ENCODE measurements at regions not wholly inside any gene's neighbourhood (a gene's known extent, or its start where the extent isn't known, plus 50 kb on each side); places are given as distances from the start of the nearest gene placed in this dataset.

DNA sequence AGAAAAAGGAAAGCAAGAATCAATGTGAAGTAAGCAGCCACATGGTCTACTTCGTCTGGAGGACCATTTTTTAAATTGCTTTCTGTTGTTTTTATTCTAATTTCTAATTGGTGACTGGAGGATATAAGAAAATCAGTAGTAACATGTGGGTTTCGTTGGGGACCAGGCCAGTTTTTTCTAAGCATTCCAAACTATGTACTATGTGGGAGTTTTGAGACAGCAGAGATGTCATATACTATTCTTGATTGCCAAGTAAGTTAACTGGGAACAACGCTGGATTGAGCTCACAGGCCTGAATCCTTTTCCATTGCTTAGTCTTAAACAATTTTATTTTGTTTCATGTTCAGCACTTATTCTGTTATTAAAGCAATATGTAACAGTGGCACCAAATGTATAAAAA, 225.7 kb downstream of the TMEM167A start:
- Histone ChIP-seq H2BK12ac (ENCODE audit: low read depth, low read length) (no peak overlapping the region), H3K23me2 (ENCODE audit: low read depth, low read length) (no peaks in the 10 kb centered on the region), H3K56ac (replicated peaks; ENCODE audit: insufficient read length, low read depth, low read length) (no peak overlapping the region), H3K27ac (ENCODE audit: low read depth, low read length) (no peak overlapping the region), H3K9me3 (ENCODE audit: insufficient read depth in 2 of 2, low read depth in 1 of 2, low read length in 1 of 2) (peaks cover 0 to 6% of the 10 kb centered on the region in 2 experiments; a peak in 2 of 4 replicates), H4K20me1 (replicated peaks in 1 of 2; ENCODE audit: control insufficient read depth in 1 of 2, insufficient read depth in 2 of 2, low read length in 2 of 2) (no peaks in the 10 kb centered on the region), H3K4me2 (ENCODE audit: insufficient read depth in 1 of 2, low read depth in 2 of 2, low read length in 2 of 2) (no peak overlapping the region), H3K36me3 (ENCODE audit: control insufficient read depth in 2 of 4, insufficient read depth in 4 of 4, low read length in 3 of 4) (no peaks in the 10 kb centered on the region), H3K9ac (replicated peaks in 1 of 4; ENCODE audit: extremely low read depth in 1 of 4, low read depth in 3 of 4, low read length in 3 of 4) (no peak overlapping the region), H3K4me1 (replicated peaks in 1 of 4; ENCODE audit: control insufficient read depth in 3 of 4, insufficient read depth in 4 of 4, low read length in 3 of 4) (no peaks in the 10 kb centered on the region), H4K5ac (ENCODE audit: insufficient read length, low read depth, low read length) (no peak overlapping the region), H2AK5ac (ENCODE audit: low read depth, low read length) (no peak overlapping the region), H3K79me2 (ENCODE audit: control insufficient read depth in 1 of 2, insufficient read depth in 2 of 2, low read length in 2 of 2) (no peaks in the 10 kb centered on the region), H2BK15ac (ENCODE audit: low read length) (no peak overlapping the region), H3K23ac (ENCODE audit: insufficient read length) (no peak overlapping the region), H3K4ac (replicated peaks; ENCODE audit: insufficient read length, low read depth, low read length) (no peak overlapping the region), H2BK5ac (ENCODE audit: low read depth, low read length) (no peak overlapping the region), H4K8ac (ENCODE audit: extremely low read depth, insufficient read depth, low read length) (no peak overlapping the region), H3K27me3 (replicated peaks in 1 of 4; ENCODE audit: control insufficient read depth in 3 of 4, extremely low read depth in 1 of 4, insufficient read depth in 3 of 4, low read length in 3 of 4) (peaks cover 0 to 1% (median 0%) of the 10 kb centered on the region in 4 experiments; a peak in 1 of 7 replicates), H3K4me3 (ENCODE audit: extremely low read depth in 1 of 4, insufficient read depth in 2 of 4, low read depth in 3 of 4, low read length in 4 of 4) (no peak overlapping the region), H2AFZ (ENCODE audit: low read length) (no peak overlapping the region), H3K79me1 (ENCODE audit: low read depth, low read length) (no peaks in the 10 kb centered on the region), H2BK120ac (replicated peaks; ENCODE audit: low read depth, low read length) (no peak overlapping the region), H3K14ac (ENCODE audit: insufficient read length) (no peak overlapping the region), H3K18ac (ENCODE audit: extremely low read depth, low read length) (no peak overlapping the region), H2BK20ac (ENCODE audit: low read length) (no peak overlapping the region), H4K91ac (replicated peaks; ENCODE audit: insufficient read length, low read length) (no peak overlapping the region)
- CTCF ChIA-PET (ENCODE audit: partially characterized antibody): interaction anchor here (1.5 kb wide), 1 partner anchor 10 kb away, joined by 4 read pairs; no protein-coding TSS in a partner anchor
- no peak for DNase-seq (ENCODE audit: low read depth in 1 of 2, low spot score in 2 of 2)
- WGBS, 2 experiments (ENCODE audit: extremely low coverage in 1 of 2, insufficient coverage in 1 of 2, insufficient read length in 1 of 2, insufficient replicate concordance in 2 of 2, low coverage in 1 of 2, low lambda C conversion rate in 2 of 2, missing lambda C conversion rate in 1 of 2): 85% methylated on average over 3 of the region's 3 CpGs; no CpG with 5 or more reads in 1 of the 2 experiments
- no peak for FAIRE-seq
- POLR2A ChIA-PET (ENCODE audit: partially characterized antibody): no interaction called here
- TF ChIP-seq CHD2 (IDR thresholded peaks at IDR 0.05; ENCODE audit: low read length) (no peak), EZH2 (IDR thresholded peaks at IDR 0.05; ENCODE audit: low read depth, low read length, severe bottlenecking) (no peak), BCL11A (IDR thresholded peaks at IDR 0.05; ENCODE audit: low read depth in 2 of 2, low read length in 2 of 2) (no peak), HDAC2 (IDR thresholded peaks at IDR 0.05; ENCODE audit: borderline replicate concordance in 1 of 2, low read depth in 2 of 2, low read length in 2 of 2) (no peak), SRF (IDR thresholded peaks at IDR 0.05; ENCODE audit: low read depth, low read length) (no peak), SP1 (IDR thresholded peaks at IDR 0.05; ENCODE audit: low read depth, low read length) (no peak), POLR2AphosphoS5 (IDR thresholded peaks at IDR 0.05; ENCODE audit: low read depth, low read length) (no peak), FOSL1 (IDR thresholded peaks at IDR 0.05; ENCODE audit: insufficient read depth, low read depth, low read length) (no peak), BRCA1 (IDR thresholded peaks at IDR 0.05; ENCODE audit: low read depth, low read length) (no peak), RNF2 (IDR thresholded peaks at IDR 0.05; ENCODE audit: borderline replicate concordance, low read depth, low read length, missing control alignments, poor library complexity, severe bottlenecking) (no peak), KDM5A (IDR thresholded peaks at IDR 0.05; ENCODE audit: low read length) (no peak)
- TF ChIP-seq, protein P1, sequence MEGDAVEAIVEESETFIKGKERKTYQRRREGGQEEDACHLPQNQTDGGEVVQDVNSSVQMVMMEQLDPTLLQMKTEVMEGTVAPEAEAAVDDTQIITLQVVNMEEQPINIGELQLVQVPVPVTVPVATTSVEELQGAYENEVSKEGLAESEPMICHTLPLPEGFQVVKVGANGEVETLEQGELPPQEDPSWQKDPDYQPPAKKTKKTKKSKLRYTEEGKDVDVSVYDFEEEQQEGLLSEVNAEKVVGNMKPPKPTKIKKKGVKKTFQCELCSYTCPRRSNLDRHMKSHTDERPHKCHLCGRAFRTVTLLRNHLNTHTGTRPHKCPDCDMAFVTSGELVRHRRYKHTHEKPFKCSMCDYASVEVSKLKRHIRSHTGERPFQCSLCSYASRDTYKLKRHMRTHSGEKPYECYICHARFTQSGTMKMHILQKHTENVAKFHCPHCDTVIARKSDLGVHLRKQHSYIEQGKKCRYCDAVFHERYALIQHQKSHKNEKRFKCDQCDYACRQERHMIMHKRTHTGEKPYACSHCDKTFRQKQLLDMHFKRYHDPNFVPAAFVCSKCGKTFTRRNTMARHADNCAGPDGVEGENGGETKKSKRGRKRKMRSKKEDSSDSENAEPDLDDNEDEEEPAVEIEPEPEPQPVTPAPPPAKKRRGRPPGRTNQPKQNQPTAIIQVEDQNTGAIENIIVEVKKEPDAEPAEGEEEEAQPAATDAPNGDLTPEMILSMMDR (IDR thresholded peaks at IDR 0.05; ENCODE audit: control extremely low read depth in 1 of 3, insufficient read depth in 1 of 3, low read depth in 1 of 3, low read length in 3 of 3): no peak

Data from H1 (cell line).